ENCODE measurements at regions not wholly inside any gene's neighbourhood (a gene's known extent, or its start where the extent isn't known, plus 50 kb on each side); places are given as distances from the start of the nearest gene placed in this dataset.
A peak's percentile ranks its signal among the peaks of the same experiment; 100 is the strongest.

DNA sequence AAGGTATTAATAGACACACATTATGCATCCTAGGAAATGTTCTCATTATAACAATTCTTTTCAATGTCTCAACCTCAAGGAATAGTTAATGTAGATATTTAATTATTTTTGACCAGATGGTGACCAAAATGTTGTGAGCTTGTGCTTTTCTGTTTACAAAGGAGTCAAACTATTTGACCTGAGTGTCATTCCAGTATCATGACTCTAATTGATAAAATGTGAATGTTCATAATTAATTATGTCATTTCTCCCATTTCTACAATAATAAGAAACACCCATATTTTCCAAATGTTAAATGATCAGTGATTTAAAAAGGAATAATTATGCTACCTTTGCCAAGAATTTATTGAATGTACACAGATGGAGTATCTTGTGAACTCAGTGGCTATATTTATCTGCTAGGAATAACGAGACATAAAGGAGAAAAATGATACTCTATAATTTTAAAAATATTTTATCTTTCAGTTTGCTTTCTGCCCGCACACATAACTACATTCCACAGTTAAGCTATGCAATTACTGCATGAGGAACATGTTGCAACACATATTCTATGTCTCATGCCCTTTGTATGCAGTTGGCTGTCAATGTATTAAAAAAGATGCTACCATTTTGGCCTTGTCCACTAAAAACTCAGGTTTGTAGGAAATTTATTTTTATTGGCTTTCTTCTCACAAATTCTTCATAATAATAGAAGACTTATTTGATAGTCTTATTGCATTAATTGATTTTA is 376.7 kb upstream of the CCDC179 start:
- no peak for DNase-seq (ENCODE audit: low read depth in 1 of 2, low spot score in 1 of 2)
- TF ChIP-seq JUND (IDR thresholded peaks at IDR 0.05; ENCODE audit: low read depth): no peak
- in situ Hi-C loops (cut with HindIII; ENCODE audit: low pct_unique_long_range_greater_than_20kb, low sequenced_read_pairs): no loop called here

DNA sequence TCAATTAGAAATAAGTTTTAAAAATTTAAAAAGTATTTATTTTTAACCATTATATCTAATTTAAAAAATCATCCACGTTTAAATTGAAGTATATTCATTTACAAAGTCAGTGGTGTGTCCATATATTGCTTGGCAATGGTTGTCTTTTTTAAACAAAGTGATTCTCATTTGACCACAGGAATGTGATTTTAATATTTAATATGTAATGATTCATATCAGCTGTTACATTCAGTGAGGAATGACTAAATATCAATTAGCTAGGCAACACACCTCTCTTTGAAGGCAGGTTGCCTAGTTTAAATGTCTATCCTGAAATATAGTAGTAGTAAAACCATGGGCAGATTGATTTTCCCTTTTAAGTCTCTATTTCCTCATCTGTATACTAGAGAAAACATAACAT is 392.2 kb upstream of the CCDC179 start:
- TF ChIP-seq JUND (IDR thresholded peaks at IDR 0.05; ENCODE audit: low read depth): no peak
- DNase-seq (ENCODE audit: low read depth in 1 of 2, low spot score in 1 of 2): no peak
- in situ Hi-C loops (cut with HindIII; ENCODE audit: low pct_unique_long_range_greater_than_20kb, low sequenced_read_pairs): no loop called here

DNA sequence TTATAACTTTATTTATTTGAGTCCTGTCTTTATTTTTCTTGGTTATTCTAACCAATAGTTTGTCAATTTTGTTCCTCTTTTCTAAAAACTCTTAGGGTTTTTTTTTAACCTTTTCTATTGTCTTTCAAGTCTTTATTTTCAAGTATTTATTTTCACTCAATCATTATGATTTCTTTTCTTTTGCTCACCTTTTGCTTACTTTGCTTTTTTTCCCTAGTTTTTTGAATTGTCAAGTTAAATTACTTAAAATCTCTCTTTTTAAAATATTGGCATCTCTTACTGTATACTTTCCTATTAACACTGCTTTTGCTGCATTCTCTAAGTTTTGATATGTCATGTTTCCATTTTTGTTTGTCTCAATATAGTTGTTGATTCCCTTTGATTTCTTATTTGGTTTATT is 396.8 kb upstream of the CCDC179 start:
- no peak for TF ChIP-seq JUND (IDR thresholded peaks at IDR 0.05; ENCODE audit: low read depth)
- in situ Hi-C loops (cut with HindIII; ENCODE audit: low pct_unique_long_range_greater_than_20kb, low sequenced_read_pairs): no loop called here
- no peak for DNase-seq (ENCODE audit: low read depth in 1 of 2, low spot score in 1 of 2)

DNA sequence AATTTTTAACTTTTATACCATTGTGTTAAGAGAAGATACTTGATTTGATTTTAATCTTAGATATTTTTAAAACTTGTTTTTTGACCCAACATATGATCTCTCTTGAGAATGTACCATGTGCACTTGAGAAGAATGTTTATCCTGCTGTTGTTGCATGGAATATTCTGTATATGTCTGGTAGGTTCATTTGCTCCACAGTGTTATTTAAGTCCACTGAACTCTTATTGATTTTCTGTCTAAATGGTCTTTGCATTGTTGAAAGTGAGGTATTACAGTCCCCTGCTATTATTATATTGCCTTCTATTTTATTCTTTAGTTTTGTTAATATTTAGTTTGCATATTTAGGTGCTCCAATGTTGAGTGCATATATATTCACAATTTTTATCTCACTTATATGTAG is 397.3 kb upstream of the CCDC179 start:
- no peak for TF ChIP-seq JUND (IDR thresholded peaks at IDR 0.05; ENCODE audit: low read depth)
- in situ Hi-C loops (cut with HindIII; ENCODE audit: low pct_unique_long_range_greater_than_20kb, low sequenced_read_pairs): no loop called here
- DNase-seq (ENCODE audit: low read depth in 1 of 2, low spot score in 1 of 2): no peak

DNA sequence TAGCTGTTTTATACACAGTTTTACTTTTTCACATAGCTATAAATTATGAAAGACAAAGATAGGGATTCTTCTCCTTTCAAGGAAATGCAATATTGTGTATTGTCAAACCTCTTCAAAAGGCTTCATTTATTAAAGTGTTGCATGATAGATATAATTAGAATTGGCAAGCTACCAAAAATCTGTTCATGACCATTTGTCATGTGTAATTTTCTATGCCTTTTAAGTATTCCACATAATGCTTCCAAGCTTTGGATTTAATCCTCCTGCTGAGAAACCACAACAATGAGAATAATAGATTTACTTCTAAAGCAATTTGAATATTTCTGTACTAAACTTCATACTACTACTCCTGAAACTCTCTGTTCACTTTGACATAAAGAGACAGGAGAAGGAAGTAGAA is 403.2 kb upstream of the CCDC179 start:
- no peak for TF ChIP-seq JUND (IDR thresholded peaks at IDR 0.05; ENCODE audit: low read depth)
- in situ Hi-C loops (cut with HindIII; ENCODE audit: low pct_unique_long_range_greater_than_20kb, low sequenced_read_pairs): no loop called here
- DNase-seq (ENCODE audit: low read depth in 1 of 2, low spot score in 1 of 2): no peak

DNA sequence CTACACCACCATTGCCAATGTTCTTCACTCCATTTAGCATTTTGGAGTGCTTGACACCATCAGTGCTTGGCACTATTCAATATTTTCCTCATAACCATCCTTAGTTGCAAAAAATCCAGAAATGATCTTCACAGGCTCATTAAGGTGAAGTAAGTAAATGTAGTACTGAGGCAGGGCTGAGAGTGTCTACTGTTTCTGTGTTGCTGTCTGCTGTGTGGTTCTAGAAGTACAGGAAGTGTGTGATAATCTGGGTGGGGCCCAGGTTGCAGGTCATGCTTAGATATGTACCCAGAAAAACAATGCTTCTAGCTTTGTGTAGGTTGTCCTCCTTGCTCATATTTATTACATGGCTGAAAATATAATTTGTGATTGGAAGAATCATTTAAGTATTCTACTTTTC is 411.8 kb upstream of the CCDC179 start:
- TF ChIP-seq JUND (IDR thresholded peaks at IDR 0.05; ENCODE audit: low read depth): no peak
- no peak for DNase-seq (ENCODE audit: low read depth in 1 of 2, low spot score in 1 of 2)
- in situ Hi-C loops (cut with HindIII; ENCODE audit: low pct_unique_long_range_greater_than_20kb, low sequenced_read_pairs): no loop called here

DNA sequence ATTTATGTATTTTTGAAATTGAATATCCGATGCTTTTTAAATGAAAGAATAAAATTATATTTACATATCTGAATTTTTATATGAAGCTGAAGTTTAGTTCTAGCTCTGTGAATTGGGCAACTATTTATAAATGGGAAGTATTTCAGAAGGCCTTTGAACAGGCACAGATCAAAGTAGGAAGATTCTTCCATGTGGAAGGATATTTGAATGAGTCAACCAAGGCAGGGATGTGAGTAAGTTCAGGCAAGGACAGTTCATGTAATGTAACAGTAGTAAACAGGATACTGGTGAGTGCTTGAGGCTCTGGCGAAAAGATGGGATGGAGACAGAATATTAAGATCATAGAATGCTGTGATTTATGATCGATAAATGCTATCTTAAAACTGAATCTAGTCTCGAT is 417.8 kb upstream of the CCDC179 start:
- in situ Hi-C loops (cut with HindIII; ENCODE audit: low pct_unique_long_range_greater_than_20kb, low sequenced_read_pairs): no loop called here
- no peak for TF ChIP-seq JUND (IDR thresholded peaks at IDR 0.05; ENCODE audit: low read depth)
- no peak for DNase-seq (ENCODE audit: low read depth in 1 of 2, low spot score in 1 of 2)

DNA sequence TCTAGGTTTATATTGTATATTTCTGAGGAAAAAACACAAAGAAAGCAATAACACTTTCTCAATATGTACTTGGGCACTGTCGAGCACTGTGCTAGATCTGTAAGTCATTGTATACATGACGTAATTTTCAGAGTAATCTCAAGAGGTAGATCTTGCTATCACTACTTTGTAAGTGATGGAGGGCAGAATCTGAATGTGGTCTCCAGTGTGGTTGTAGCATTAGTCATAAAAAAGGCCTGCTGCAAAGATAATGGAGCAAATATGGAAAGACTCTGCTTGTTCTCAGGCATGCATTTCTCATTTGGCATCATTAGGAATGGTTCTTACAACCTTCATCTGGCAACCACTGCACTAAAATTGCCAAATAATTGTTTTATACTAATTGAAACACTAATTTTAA is 419.8 kb upstream of the CCDC179 start:
- no peak for DNase-seq (ENCODE audit: low read depth in 1 of 2, low spot score in 1 of 2)
- no peak for TF ChIP-seq JUND (IDR thresholded peaks at IDR 0.05; ENCODE audit: low read depth)
- in situ Hi-C loops (cut with HindIII; ENCODE audit: low pct_unique_long_range_greater_than_20kb, low sequenced_read_pairs): no loop called here

DNA sequence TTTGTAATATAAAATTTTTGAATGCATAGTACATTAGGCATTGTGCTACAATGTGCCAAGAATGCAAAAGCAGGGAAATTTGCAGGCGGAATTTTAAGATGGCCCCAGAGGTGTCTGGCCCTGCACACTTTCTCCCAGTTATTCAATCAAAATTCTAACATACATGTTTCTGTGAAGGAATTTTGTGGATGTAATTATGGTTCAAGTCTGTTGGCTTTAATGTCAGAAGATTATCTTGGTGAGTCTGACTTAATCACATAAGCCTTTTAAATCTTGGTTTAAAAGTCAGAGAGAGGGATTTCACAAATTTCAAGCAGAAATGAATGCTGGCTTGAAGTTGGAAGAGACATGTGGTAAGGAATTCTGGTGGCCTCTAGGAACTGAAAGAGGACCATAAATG is 423.4 kb upstream of the CCDC179 start:
- in situ Hi-C loops (cut with HindIII; ENCODE audit: low pct_unique_long_range_greater_than_20kb, low sequenced_read_pairs): no loop called here
- DNase-seq (ENCODE audit: low read depth in 1 of 2, low spot score in 1 of 2): no peak
- TF ChIP-seq JUND (IDR thresholded peaks at IDR 0.05; ENCODE audit: low read depth): no peak

DNA sequence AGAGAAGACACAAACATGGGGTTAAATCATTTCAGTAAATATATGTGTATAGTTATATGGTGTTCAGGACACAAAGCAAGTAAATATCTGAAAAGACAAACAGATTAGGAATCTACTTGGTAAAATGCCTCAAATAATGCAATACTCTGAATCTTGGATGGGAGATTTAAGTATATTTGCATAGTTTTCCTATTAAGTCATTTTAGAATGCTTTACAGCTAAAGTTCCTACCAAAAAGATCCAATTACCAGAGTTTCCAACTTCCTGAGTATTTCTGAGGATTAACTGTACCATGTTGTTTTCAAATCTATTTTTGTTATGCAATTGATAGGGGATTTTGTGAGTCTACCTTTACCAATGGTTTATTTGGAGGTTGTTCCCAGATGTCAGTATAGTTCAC is 424.4 kb upstream of the CCDC179 start:
- DNase-seq (ENCODE audit: low read depth in 1 of 2, low spot score in 1 of 2): no peak
- TF ChIP-seq JUND (IDR thresholded peaks at IDR 0.05; ENCODE audit: low read depth): no peak
- in situ Hi-C loops (cut with HindIII; ENCODE audit: low pct_unique_long_range_greater_than_20kb, low sequenced_read_pairs): no loop called here

DNA sequence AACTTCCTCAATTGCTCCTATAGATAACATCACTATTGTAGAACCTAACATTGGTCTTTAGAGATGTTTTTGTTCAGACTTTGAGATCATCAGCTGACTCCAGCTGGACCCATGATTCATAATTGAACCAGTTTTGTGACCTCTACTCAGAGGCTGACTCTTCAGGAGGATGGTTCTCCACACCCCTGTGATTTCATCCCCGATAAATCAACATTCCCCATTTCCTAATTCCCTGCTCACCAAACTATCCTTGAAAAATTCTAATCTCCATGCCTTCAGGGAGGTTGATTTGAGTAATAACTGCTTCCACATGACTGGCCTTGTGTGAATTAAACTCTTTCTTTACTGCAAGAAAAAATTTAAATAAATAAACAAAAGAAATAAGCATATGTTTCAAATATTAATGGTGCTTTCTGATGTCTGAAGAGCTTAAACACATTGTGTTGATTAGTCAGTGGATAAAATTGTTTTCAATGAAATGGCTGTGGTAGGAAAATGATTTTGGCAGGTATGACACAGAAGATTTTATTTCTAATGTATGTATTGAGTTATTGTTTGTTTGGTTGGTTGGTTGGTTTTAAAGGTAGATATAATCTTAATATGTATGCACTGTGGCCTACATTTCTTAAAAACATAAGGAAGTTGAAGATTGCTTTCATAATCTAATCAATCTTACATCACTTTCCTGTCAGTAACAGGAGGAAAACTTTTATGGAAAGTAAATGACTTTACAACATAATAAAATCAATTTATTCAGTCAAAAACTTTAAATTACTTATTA is 427.9 kb upstream of the CCDC179 start:
- in situ Hi-C loops (cut with HindIII; ENCODE audit: low pct_unique_long_range_greater_than_20kb, low sequenced_read_pairs): no loop called here
- peak; percentile 8 to 44 for DNase-seq (ENCODE audit: low read depth in 1 of 2, low spot score in 1 of 2)
- TF ChIP-seq JUND (IDR thresholded peaks at IDR 0.05; ENCODE audit: low read depth): peak; percentile 63; the same call in 1 of the 2 replicates

DNA sequence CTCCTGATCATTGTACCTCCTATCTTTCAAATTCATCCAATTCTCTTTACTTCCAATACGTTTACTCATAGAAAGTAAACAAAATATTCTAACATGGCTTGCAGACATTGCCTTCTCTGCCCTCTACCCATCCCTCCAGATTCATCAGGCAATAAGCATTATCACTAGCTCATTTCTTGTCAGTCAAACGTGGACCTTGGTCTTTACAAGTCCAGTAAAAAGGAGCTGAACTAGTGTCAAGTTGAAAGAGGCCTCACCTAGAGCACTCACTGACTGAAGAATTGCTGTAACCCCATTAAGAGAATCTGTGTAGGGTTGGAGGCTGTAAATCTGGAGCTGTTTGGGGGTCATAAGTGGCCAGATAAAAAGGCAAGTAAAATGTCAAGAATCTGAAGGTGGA is 435.0 kb upstream of the CCDC179 start:
- DNase-seq (ENCODE audit: low read depth in 1 of 2, low spot score in 1 of 2): no peak
- no peak for TF ChIP-seq JUND (IDR thresholded peaks at IDR 0.05; ENCODE audit: low read depth)
- in situ Hi-C loops (cut with HindIII; ENCODE audit: low pct_unique_long_range_greater_than_20kb, low sequenced_read_pairs): no loop called here

DNA sequence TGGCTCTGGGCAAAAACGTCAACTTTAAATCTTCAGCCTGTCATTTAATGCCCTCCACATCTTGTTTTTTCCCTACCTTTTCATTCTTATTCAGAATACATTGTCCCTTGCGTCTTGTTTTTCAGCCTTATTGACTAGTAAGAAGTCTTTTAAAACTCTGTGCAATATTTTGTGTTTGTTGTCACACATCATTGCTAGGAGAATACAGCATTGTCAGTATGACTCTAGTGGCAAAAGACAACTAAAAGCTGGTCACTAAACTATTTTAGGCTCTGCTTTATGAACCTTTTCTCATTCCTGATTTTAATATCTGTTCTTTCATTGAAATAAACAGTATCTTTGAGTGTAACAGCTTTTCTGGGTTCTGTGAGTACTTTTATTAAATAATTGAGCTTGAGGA is 447.8 kb upstream of the CCDC179 start:
- in situ Hi-C loops (cut with HindIII; ENCODE audit: low pct_unique_long_range_greater_than_20kb, low sequenced_read_pairs): no loop called here
- no peak for DNase-seq (ENCODE audit: low read depth in 1 of 2, low spot score in 1 of 2)

More for the DNA sequence above, 447.8 kb upstream of the CCDC179 start:
- no peak for TF ChIP-seq JUND (IDR thresholded peaks at IDR 0.05; ENCODE audit: low read depth)
